ENCODE measurements at regions not wholly inside any gene's neighbourhood (a gene's known extent, or its start where the extent isn't known, plus 50 kb on each side); places are given as distances from the start of the nearest gene placed in this dataset.
"Not testable (repeated sequence)": the region's sequence is repeated elsewhere in the genome, so short reads cannot be mapped to it uniquely, and the experiment has no call there.

DNA sequence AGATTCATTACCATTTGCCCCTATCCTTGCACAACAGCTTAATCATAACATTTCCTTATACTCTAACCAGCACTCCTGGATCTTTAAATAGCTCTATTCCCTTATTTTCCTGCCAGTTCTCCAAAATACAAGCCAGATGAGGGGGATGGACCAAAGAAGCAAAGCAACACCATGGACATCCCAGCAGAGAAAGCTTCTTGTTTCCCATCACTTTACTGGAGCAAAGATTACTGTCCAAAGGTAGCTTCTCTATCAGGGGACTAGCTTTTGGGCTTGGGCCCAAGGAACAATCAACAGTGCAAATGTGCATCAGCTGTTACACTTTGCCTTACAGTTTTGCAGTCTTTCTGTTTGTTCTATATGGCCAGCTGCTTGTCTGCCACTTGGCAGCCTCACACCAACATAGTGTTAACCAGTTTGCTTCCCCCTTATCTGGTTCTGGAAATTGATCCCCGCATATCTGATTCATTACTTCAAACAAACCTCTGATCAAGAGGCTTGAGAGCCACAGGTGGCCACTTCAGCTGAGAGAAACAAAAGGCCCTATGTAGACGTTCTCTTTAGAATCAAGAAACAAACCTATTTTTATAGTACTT, 814.3 kb downstream of the METTL15 start:
- no peak for DNase-seq
- intact Hi-C loops (cut with DNase I) = no loop called here

DNA sequence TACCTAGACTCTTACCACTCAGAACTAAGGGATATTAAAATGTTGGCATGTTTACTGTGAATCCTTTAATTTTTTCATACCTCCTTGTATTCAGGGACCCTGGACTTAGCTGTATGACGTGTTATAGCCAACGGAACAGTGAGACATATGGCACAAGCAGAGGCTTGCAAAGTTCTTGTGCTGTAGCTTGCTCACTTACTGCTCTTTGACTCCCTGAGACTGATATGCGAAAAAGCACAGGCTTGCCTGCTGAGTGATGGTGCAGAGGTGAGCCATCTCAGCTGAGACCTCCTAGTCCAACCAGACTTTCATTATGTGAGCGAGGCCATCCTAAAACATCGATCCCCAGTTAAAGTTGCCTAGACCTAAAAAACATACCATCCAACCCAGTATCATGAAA, 811.0 kb downstream of the METTL15 start:
- DNase-seq (no peak), ATAC-seq (no peak)
- intact Hi-C loops (cut with DNase I) = no loop called here

More for the DNA sequence above, 814.3 kb downstream of the METTL15 start:
- ATAC-seq = no peak

DNA sequence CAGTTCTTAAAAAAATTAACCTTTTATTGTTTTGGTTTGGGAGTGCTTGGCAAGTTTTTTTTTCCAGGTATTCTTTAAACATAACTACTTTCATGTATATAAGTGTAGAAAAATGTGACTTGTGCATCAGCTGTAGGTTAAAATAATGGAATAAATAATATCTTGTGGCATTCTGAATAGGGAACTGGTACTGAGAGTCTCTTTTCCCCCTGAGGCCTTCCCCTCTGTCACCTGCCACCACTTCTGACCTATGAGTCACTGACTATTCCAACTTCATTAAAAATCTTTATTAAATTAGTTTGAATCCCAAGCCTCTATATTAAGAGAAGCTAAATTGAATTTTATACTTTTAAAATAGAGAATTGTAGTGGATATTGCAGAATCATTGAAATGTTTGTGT, 805.7 kb downstream of the METTL15 start:
- DNase-seq (no peak), ATAC-seq (no peak)
- intact Hi-C loops (cut with DNase I) = no loop called here

DNA sequence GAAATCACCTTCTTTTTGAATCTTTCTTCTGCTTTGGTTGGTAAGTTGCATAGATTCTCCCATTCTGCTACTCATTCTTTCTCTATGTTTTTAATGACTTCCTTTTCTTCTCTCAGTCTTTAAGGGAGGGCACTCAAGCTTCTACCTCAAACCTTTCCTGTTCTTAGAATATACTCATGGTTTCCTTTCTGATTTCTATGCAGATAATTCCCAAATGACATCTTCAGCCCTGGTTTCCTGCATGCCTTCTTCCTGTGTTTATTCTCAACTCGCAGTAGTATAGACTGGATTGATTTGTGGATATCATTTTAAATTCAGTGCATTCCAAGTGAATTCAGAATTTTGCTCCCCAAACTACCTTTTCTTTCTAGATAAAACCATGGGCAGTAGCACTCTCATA, 803.6 kb downstream of the METTL15 start:
- ATAC-seq = no peak
- intact Hi-C loops (cut with DNase I) = no loop called here
- DNase-seq = no peak

DNA sequence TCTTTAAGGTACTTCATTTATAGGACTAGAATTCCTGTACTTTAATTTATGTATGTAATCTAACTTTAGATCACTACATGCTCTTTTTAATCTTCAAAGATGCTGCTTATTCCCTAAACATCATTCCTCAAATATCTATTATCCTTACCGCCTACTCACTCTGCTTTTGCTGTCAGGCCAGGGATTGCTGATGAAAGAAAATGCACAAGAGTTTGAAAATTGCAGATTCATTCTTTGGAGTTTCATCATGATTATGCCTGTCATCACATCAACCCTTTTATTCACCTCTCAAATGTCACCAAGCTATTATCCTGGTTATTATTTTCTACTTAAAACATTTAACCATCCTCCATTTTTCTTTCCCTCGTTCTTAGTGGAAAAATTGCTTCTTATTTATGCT, 802.7 kb downstream of the METTL15 start:
- intact Hi-C loops (cut with DNase I) = no loop called here
- ATAC-seq = no peak
- no peak for DNase-seq

DNA sequence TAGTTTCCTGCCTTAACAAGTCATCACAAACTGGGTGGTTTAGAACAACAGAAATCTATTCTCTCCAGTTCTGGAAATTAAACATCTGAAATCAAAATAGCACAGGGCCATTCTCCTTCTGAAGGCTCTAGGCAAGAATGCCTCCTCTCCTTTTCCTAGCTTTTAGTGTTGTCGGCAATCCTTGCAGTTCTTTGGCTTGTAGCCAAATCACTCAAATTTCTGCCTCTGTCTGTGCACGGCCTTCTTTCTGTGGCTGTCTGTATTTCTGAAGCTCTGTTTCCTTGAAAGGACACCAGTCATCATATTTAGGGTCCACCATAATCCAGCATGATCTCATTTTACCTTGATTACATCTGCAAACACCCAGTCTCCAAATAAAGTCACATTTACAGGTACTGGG, 795.5 kb downstream of the METTL15 start:
- no peak for DNase-seq
- intact Hi-C loops (cut with DNase I) = no loop called here

DNA sequence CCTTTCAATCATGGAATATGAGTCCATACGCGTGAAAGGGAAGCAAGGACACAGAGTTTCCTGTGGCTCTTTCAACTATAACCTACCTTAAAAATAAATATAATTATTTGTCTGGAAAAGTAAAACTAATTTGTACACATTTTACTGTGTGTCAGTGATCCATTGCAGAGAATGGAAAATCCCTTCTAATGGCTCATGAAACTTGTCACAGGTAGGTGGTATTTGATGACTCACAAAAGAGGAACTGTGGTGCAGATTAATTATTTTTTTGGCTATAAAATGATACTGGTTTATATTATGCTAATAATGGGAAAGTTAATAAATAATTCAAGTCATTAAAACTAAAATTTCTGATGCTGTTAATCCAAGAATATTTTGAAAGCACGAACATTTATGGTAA, 792.2 kb downstream of the METTL15 start:
- ATAC-seq = no peak
- DNase-seq = no peak

More for the DNA sequence above, 795.5 kb downstream of the METTL15 start:
- no peak for ATAC-seq

DNA sequence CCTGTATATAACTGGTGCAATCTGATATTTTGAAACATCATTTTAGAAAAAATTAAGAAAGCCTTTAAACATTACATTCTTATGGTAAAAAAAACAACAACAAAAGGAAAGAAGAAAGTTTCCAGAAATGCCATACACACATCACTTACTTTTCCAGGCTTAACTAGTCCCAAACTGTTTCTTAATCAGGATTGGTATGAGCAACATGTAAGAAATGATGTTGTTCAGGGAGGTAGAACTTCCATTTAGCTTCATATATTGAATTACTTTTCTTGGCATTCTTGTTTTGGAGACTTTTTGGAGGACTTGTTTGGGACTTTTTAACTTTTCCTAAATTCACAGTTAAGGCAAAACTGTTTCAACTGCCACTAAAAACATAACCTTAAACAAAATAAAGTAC, 791.5 kb downstream of the METTL15 start:
- no peak for ATAC-seq
- intact Hi-C loops (cut with DNase I) = no loop called here
- no peak for DNase-seq

More for the DNA sequence above, 792.2 kb downstream of the METTL15 start:
- intact Hi-C loops (cut with DNase I) = no loop called here

DNA sequence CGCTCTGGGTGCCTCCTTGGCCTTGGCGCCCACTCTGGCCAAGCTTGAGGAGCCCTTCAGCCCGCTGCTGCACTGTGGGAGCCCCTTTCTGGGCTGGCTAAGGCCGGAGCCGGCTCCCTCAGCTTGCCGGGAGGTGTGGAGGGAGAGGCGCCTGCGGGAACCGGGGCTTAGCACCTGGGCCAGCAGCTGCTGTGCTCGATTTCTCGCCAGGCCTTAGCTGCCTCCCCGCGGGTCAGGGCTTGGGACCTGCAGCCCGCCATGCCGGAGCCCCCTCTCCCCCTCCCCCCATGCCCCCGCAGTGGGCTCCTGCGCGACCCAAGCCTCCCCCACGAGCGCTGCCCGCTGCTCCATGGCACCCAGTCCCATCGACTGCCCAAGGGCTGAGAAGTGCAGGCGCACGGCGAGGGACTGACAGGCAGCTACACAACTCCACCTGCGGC, 782.4 kb downstream of the METTL15 start:
- ATAC-seq; DNase-seq; intact Hi-C loops (cut with DNase I): not testable (repeated sequence)

DNA sequence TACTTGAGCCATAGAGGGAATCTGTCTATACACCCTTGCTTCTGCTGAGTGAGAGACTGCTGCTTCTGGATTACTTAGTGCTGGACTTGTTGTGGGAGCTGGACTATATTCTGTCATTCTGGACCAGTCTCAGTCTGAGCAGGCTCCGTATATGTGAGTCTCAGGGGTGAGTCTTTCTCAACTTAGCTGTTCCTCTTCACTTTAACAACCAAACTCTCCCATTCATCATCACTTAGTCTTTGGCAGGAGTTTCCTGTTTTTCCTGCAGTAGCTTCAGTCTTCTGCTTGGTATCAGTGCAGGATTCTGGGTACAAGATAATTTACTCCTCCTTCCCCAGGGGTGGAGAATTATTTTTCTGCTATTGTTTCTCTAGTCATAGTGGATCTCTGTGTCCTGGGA, 779.5 kb downstream of the METTL15 start:
- no peak for DNase-seq
- intact Hi-C loops (cut with DNase I) = no loop called here
- no peak for ATAC-seq

DNA sequence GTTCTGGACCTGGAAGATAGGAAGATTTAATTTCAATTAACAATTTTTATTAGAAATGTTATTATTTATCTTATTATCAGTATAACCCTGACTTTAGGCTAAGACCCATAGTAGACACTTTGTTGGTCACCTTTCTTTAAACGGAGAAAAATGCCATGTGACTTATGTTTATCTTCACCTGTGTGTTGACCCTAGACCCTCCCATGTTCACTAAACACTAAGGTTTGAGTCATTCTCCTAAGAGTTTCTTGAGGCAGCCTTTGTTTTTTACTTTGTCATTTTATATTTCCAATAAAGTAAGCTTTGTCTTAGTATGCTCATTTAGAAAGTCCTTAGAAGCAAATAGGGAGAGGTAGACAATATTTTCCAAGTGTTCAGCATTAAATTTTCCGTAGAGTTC, 771.7 kb downstream of the METTL15 start:
- intact Hi-C loops (cut with DNase I) = no loop called here
- DNase-seq = no peak
- no peak for ATAC-seq

DNA sequence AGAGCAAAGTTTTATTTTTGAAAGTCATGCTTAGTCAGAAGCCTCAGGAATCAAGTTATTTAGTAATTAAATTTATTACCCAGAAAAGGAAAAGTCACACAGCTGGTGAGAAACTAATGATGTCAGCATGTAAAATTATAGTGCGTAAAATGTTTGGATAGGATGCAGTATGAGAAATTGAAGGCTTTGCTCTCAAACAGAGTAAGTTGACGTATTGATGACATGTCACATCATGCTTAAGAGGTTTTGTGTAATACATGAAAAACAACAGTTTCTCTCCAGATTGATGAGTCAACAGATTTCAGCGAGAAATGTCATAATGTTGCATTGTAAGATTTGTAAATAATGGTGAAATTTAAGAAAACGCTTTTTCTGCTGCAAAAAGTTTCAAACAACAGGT, 769.8 kb downstream of the METTL15 start:
- DNase-seq = no peak
- intact Hi-C loops (cut with DNase I) = no loop called here
- no peak for ATAC-seq

DNA sequence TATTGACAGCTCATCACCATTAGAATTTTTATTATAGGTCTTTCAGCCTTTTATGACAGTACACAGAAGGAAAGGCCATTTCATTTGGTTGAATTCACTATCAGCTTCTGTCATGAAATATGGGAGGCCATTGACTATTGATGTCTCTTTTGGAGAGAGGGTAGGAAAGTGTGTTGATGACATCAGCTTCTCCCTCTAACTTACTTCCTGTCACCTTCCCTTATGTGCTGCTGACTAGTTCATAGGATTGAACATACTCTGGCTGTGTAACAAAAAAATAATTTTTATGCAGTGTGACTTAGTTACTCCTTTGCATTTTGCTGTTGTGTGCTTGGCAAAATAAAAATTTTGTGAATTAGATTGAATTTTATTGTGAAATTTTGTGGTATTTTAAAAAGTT, 769.2 kb downstream of the METTL15 start:
- ATAC-seq (no peak), DNase-seq (no peak)
- intact Hi-C loops (cut with DNase I) = no loop called here

DNA sequence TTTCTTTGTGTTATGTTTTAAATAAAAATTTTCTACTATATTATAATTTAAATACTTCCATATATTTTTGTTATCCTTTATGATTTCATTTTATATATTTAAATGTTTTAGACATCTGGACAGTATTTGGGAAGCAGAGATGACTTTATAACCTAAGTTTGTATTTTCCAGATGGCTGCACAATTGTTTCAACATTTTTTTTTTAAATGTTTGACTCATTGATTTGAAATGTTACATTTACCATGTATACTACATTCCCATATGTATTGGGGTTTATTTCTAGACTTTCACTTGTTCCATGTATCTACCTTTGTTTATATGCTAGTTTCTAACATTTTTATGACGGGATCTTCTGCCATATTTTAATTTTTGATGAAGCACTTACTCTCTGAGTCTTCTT, 766.5 kb downstream of the METTL15 start:
- ATAC-seq = no peak
- DNase-seq = no peak
- intact Hi-C loops (cut with DNase I) = no loop called here

DNA sequence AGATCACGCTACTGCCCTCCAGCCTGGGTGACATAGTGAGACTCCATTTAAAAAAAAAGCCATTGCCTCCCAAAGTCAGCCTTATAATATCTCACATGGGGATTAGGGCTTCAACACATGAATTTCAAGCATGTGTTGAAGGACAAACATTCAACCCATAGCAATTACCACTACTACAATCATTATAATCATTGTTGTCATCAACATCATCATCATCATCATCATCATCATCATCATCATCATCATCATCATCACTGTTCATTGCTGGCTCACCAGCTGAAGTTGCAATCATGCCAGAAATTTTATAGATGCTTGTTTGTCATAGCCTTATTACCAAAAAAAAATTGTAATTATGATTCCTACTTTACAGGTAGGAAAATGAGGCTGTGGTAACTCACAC, 762.9 kb downstream of the METTL15 start:
- ATAC-seq (no peak), DNase-seq (no peak)
- intact Hi-C loops (cut with DNase I) = no loop called here

DNA sequence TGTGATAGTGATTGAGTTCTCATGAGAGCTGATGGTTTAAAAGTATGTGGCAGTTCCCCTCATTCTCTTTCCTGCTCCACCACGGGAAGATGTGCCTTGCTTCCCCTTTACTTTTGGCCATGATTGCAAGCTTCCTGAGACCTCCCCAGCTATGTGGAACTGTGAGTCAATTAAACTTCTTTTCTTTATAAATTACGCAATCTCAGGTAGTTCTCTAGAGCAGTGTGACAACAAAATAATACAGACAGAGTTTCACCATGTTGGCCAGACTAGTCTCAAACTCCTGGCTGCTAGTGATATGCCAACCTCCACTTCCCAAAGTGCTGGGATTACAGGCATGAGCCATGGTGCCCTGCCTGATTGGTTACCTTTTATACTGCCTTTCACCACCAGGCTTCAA, 755.2 kb downstream of the METTL15 start:
- no peak for DNase-seq
- intact Hi-C loops (cut with DNase I) = no loop called here
- no peak for ATAC-seq

DNA sequence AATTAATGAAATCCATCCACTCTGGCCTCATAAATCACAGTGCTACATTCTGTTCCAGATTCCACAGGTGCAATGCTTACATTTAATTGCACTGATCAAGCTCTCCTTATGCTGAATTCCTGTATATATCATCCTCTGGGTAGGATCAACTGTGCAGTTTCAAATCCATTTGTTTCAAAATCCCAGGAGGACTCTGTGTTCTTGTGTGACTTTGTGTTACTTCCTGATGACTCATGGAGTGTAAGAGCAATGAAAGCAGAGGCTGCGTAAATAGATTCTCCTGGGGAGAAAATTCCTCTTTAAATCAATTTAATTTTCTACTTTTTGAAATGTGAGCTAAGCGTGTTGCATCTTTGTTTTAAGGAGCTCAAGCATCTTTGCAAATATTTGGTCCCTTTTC, 752.7 kb downstream of the METTL15 start:
- no peak for DNase-seq
- no peak for ATAC-seq
- intact Hi-C loops (cut with DNase I) = no loop called here

DNA sequence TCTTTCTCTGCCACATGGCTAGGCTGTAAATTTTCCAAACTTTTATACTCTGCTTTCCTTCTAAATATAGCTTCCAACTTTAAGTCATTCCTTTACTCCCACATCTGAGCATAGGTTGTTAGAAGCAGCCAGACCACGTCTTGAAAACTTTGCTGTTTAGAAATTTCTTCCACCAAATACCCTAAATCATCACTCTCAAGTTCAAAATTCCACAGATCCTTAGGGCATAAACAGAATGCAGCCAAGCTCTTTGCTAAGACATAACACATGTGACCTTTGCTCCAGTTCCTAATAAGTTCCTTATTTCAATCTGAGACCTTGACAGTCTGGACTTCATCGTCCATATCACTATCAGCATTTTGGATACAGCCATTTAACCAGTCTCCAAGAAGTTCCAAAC, 749.9 kb downstream of the METTL15 start:
- no peak for ATAC-seq
- intact Hi-C loops (cut with DNase I) = no loop called here

DNA sequence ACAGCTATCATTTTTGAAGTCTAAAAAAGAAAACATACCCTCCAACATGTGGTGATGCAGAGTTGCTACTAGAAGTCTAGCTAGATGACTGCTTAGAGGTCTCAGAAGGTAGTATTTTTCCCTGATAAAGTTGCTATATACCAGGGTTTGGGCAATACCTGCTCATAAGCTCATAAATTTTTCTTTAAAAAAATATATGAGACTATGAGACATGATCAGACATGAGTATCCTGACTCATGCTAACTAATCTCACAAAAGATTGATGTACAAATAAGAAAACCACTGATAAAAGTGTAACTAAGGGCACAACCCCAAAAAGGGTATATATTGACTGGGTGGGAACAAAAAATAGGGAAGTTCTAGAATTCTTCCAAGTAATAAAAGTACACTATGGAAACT, 740.9 kb downstream of the METTL15 start:
- intact Hi-C loops (cut with DNase I) = no loop called here
- no peak for DNase-seq
- no peak for ATAC-seq

More for the DNA sequence above, 749.9 kb downstream of the METTL15 start:
- no peak for DNase-seq

DNA sequence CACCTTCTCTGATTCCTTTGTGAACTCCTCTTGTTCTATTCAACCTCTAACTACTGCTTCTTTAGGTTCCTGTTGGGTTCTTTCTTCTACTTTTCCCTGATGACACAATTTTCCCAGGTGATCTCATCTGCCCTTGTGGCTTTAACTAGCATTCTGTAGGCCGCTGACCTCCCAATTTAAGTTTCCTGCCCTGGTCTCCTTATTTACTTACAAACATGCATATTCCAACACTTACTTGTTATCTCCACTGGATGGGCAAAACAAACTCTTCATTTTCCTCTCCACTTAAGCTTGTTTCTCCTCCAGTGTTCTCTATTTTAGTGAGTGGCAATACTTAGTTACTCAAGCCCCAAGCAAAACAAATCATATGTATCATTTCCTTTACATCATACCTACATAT, 734.5 kb downstream of the METTL15 start:
- no peak for ATAC-seq
- intact Hi-C loops (cut with DNase I) = no loop called here

DNA sequence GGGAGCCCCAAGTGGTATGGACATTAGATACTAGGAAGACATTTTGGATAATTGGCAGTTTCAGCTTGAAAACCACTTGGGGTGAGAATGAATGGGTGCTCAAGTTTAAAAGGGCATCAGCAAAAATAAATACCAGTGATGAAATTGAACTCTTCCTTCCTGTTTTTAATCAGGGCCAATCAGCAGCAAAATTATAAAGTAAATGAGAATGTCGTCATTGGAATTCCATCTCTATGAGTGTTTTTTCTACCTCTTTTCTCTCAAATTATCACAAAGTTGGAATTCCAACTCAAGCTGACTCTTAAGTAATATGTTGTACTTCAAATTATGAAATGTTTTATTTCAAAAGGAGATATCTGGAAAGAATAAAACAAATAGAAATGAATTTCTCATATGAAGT, 730.6 kb downstream of the METTL15 start:
- ATAC-seq = no peak
- intact Hi-C loops (cut with DNase I) = no loop called here

More for the DNA sequence above, 734.5 kb downstream of the METTL15 start:
- DNase-seq = no peak

DNA sequence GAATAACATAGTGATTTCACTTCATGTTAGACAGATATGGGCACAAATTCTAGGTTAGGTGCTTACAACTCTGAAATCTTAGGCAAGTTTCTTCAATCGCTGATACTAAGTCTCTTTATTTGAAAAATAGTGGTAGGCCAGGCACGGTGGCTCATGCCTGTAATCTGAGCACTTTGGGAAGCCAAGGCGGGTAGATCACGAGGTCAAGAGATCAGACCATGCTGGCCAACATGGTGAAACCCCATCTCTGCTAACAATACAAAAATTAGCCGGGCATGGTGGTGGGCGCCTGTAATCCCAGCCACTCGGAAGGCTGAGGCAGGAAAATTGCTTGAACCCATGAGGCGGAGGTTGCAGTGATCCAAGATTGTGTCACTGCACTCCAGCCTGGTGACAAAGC, 729.4 kb downstream of the METTL15 start:
- DNase-seq = no peak

More for the DNA sequence above, 730.6 kb downstream of the METTL15 start:
- no peak for DNase-seq

More for the DNA sequence above, 729.4 kb downstream of the METTL15 start:
- ATAC-seq = no peak
- intact Hi-C loops (cut with DNase I) = no loop called here
